ENCODE measurements at regions not wholly inside any gene's neighbourhood (a gene's known extent, or its start where the extent isn't known, plus 50 kb on each side); places are given as distances from the start of the nearest gene placed in this dataset.
"Not testable (repeated sequence)": the region's sequence is repeated elsewhere in the genome, so short reads cannot be mapped to it uniquely, and the experiment has no call there.

DNA sequence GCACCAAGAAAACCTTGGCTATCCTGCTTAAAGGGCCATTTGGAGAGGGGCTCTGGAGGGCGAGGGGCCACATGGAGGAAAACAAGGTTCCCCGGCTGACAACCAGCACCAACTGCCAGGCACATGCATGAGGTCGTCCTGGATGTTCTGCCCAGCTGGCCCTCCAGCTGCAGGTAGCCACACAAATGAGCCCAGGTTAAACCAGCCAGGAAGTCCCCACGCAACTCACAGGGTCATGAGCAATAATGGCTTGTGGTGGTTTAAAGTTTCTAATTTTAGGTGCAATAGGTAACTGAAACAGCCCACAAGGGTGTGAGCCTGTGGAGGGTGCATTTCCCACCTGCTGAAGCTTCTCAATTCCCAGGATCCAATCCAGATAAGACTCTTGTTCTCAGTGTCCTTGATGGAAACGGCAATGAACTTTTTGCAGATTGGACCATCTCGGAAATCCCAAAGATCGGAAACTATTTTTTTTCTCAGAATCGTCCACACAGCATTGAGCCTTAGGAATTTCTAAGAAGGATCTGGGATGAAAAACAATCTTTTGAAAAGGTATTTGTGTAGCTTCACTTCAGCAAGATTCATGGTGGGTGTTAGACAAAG is 123.2 kb downstream of the UNC93B1 start:
- FAIRE-seq; DNase-seq (ENCODE audit: insufficient read length, low spot score): not testable (repeated sequence)

DNA sequence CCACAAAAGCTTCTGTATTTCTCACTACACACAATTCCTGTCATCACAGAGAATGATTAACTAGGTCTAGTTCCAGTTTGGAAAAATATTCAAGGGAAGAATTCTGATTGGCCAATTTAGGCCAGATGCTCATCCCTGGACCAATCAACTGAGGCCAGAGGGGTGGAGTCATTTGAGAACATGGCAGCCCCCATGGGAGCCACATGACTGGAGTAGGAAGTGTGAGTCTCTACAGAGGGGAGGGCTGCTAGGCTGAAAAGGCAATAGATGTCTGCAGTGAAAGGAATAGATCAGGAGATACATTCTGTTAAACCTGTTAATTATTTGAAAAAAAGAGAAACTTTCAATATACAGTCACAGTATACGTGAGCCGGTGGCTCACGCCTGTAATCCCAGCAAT is 125.2 kb downstream of the UNC93B1 start:
- not testable (repeated sequence) for DNase-seq (ENCODE audit: insufficient read length, low spot score); FAIRE-seq

- DNase-seq (ENCODE audit: insufficient read length, low spot score); FAIRE-seq: not testable (repeated sequence)
These were observed 126.6 kb downstream of the UNC93B1 start for GRCh38 chr11:67877316-67877715.

GRCh38 chr11:67873223-67873622 is 130.7 kb downstream of the UNC93B1 start:
- DNase-seq (ENCODE audit: insufficient read length, low spot score); FAIRE-seq: not testable (repeated sequence)

DNA sequence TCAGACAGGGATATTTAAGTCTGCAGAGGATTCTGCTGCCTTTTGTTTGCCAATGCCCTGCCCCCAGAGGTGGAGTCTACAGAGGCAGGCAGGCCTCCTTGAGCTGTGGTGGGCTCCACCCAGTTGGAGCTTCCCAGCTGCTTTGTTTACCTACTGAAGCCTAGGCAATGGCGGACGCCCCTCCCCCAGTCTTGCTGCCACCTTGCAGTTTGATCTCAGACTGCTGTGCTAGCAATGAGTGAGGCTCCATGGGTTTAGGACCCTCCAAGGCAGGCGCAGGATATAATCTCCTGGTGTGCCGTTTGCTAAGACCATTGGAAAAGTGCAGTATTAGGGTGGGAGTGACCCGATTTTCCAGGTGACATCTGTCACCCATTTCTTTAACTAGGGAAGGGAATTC is 132.7 kb downstream of the UNC93B1 start:
- not testable (repeated sequence) for FAIRE-seq; DNase-seq (ENCODE audit: insufficient read length, low spot score)

- DNase-seq (ENCODE audit: insufficient read length, low spot score); FAIRE-seq: not testable (repeated sequence)
These were observed 141.0 kb downstream of the UNC93B1 start for GRCh38 chr11:67862896-67863295.

DNA sequence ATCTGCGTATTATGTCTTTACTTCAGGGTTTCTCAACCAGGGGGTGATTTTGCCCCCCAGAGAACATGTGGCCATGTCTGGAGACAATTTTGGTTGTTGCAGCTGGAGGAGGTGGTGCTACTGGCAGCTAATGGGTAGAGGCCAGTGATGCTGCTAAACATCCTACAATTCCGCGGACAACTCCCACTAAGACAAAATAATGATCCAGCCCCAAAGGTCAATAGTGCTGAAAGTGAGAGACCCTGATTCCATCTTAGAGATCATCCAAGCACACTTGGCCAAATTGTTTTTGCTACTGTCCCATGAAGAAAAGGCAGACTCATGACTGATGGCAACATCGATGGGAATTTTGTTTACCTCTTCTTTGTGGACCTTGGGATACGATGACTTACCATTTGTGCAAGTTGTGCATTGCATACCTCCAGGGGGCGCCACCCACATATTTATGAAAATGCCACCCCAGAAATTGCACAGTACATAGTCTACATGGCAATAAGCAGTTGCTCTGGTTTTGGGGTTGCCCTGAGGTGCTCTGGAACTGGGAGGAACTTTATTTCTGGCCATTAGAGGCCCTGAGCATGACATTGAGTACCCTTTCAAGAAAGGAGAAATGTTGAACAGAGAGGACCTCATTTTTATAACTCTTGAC is 144.3 kb downstream of the UNC93B1 start:
- FAIRE-seq, result not testable (repeated sequence)

DNA sequence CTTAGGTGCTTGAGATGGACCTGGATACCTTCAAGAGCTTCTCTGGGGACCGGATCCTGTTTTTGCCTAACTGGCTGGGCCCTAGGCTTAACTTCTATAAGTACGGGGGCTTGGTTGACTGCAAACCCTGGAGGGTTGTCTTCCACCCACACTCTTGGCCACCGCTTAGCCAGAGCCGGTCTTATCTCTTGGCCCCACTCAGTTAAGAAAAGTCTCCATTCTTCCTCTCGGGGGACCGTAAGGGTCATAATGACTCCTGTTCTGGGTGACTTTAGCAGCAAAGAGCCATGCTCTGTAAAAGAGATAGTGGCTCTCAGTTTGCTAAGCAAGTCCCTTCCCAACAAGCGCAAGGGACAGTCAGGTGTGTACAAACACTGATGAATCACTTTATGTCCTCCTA is 153.2 kb downstream of the UNC93B1 start:
- not testable (repeated sequence) for FAIRE-seq

More for the DNA sequence above, 144.3 kb downstream of the UNC93B1 start:
- not testable (repeated sequence) for DNase-seq (ENCODE audit: insufficient read length, low spot score)

GRCh38 chr11:67849766-67850165 is 154.1 kb downstream of the UNC93B1 start:
- not testable (repeated sequence) for FAIRE-seq

More for the DNA sequence above, 153.2 kb downstream of the UNC93B1 start:
- not testable (repeated sequence) for DNase-seq (ENCODE audit: insufficient read length, low spot score)

DNA sequence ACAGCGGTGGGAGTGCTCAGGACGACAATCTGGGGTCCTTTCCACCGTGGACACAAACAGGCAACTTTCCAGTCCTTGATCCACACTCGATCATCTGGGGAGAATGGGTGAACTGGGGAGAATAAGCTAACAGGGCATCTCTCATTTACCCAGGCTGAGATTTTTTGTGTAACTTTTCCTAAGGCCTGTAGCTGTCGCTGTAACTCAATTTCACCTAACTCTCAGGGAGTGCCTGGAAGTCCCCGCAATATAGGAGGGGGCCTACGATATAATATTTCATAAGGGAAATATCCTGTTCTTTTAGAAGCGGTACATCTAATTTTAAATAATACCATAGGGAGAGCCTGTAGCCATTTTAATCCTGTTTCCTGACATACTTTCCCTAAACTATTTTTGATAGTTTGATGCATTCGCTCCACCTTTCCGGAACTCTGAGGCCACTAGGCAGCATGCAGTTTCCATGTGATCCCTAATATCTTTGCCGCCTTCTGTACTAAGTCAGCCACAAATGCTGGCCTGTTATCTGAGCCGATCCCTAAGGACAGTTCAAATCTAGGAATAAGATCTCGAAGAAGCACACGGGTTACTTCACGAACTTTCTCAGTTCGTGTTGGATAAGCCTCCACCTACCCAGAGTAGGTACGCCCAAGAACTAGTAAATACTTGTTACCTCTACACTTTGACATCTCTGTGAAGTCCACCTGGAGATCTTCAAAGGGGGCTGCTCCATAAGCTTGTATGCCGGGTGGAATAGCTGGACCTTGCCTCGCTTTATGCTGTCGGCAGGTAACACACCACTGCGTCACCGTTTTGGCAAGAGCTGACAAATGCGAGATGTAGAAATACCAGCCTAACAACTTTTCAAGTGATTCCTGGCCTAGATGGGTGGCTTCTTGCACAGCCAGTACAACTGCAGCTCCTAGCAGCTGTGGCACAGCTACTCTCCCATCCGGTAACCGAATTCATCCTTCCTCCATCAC is 155.7 kb downstream of the UNC93B1 start:
- not testable (repeated sequence) for FAIRE-seq; DNase-seq (ENCODE audit: insufficient read length, low spot score)

More at GRCh38 chr11:67849766-67850165, 154.1 kb downstream of the UNC93B1 start:
- not testable (repeated sequence) for DNase-seq (ENCODE audit: insufficient read length, low spot score)

- DNase-seq (ENCODE audit: insufficient read length, low spot score); FAIRE-seq: not testable (repeated sequence)
These were observed 157.6 kb downstream of the UNC93B1 start for GRCh38 chr11:67846303-67846702.

DNA sequence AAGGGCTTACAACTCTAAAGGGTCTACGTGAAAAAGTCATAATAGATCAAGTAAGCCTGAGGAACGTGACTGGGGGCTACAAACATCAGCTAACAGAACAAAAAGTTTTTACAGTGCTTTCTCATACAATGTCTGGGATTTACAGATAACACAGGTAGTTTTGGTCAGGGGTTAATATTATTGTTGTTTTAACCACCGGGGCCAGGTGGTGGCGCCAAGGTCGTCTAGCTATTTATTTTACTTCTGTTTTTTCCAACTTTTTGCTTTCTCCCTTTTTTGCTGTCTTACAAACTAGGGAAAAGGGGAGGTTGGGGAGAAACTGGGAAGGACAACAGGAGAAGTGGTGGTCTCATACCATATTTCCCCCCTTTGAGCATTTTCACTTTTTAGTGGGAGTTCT is 158.6 kb downstream of the UNC93B1 start:
- not testable (repeated sequence) for FAIRE-seq

GRCh38 chr11:67840599-67840998 is 163.3 kb downstream of the UNC93B1 start:
- not testable (repeated sequence) for FAIRE-seq; DNase-seq (ENCODE audit: insufficient read length, low spot score)

More for the DNA sequence above, 158.6 kb downstream of the UNC93B1 start:
- not testable (repeated sequence) for DNase-seq (ENCODE audit: insufficient read length, low spot score)

DNA sequence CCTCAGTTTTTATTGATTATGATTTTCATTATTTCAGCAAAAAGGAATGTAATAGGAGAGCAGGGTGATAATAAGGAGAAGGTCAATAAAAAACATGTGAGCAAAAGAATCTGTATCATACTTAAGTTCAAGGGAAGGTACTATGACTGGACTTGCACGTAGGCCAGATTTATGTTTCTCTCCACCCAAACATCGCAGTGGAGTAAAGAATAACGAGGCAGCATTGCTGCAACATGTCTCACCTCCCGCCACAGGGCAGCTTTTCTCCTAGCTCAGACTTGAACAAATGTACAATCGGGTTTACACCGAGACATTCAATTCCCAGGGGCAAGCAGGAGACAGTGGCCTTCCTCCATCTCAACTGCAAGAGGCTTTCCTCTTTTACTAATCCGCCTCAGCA is 155.7 kb upstream of the ALDH3B2 start:
- DNase-seq (ENCODE audit: insufficient read length, low spot score); FAIRE-seq: not testable (repeated sequence)

DNA sequence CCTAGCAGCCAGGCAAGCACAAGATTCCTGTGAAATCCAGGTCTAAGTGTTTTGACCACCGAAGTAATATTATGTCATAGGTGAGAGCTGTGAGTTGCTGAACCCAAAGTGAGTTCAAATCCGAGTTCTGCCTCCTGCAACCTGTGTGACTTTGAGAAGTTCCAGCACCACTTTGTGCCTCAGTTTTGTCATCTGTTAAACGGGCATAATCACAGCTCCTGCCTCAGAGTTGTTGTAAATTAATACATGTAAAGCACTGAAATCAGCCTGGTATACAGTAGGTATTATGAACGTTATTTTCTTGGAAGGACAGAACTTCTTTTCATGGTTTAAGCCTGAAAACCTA is 152.5 kb upstream of the ALDH3B2 start:
- not testable (repeated sequence) for FAIRE-seq; DNase-seq (ENCODE audit: insufficient read length, low spot score)

DNA sequence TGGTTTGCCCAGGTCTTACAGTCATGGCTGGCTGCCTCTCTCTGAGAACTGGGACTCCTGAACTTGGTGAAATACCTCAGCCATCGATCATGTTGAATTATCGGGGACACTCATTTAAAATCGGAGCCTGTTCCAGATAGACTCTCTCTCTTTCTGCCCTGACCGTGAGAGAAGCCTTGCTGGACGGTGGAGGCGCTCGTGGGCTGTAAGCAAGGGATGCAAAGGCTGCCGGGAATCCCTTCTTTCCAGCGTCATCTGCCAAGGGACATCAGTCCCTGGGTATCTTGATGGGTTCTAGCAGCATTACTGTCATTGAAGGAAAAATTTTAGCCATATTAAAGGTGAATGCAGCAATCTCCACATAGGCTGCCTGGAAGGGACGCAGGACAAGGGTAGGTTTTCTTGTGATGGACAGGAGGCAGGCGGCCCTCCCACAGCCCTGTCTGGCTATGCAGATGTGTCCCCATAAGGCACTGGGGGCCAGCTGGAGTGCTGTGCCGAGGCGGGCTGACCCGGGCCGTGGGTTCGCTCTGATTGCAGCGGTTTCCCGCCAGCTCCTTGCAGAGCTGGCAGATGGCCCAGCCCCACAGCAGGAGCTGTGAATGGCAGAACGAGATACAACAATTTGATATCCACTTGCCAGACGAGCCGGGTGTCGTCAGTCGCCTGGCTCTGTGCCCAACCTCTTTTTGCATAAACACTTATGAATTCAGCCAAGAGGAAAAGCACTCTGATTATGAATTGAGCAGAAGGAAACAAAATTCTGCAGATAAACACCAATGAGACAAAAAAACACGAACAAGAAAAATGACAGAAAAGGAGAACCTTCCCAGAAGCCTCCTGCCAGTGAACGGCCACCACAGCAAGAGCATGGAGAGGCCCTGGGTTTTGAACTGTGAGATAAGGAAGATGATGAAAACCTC is 151.9 kb upstream of the ALDH3B2 start:
- not testable (repeated sequence) for DNase-seq (ENCODE audit: insufficient read length, low spot score); FAIRE-seq

GRCh38 chr11:67824861-67825260 is 150.4 kb upstream of the ALDH3B2 start:
- FAIRE-seq; DNase-seq (ENCODE audit: insufficient read length, low spot score): not testable (repeated sequence)
